Right lobe of liver (tissue), 6 donors: ENCODE measurements at regions not wholly inside any gene's neighbourhood (a gene's known extent, or its start where the extent isn't known, plus 50 kb on each side); places are given as distances from the start of the nearest gene placed in this dataset.

ENCODE experiments used
- ATAC-seq, 4 donors: fragments of 200-7000 bp; cut with Tn5 transposase; one replicate each; pipeline ENCODE4 v1.9.1; 2020; ENCODE audit warnings: mild to moderate bottlenecking in 4 of 4, moderate library complexity in 4 of 4
- DNase-seq, 3 donors: peaks; one replicate each; pipeline ENCODE4 v3.0.0-alpha.2; 2020
- H3K27ac ChIP-seq, 3 donors: fragments of 200-600 bp; one replicate each; pipeline ENCODE4 v1.8.0; 2022
- H3K27me3 ChIP-seq, 2 donors: fragments of 200-600 bp; one replicate each; pipeline ENCODE4 v1.8.0; 2022
- H3K36me3 ChIP-seq, 4 donors: fragments of 200-600 bp; sonication (generic) in 1 of 4; one replicate each; pipeline versions ENCODE4 v1.5.1 to v1.8.0; 2017 to 2022; ENCODE audit warnings: control low read depth in 1 of 4
- H3K4me1 ChIP-seq, 4 donors: fragments of 200-600 bp; sonication (generic) in 1 of 4; one replicate each; pipeline versions ENCODE4 v1.5.1 to v1.8.0; 2017 to 2022; ENCODE audit warnings: control low read depth in 1 of 4
- H3K4me3 ChIP-seq, 3 donors: fragments of 200-600 bp; one replicate each; pipeline ENCODE4 v1.8.0; 2022
- H3K9me3 ChIP-seq, 4 donors: fragments of 200-600 bp; sonication (generic) in 1 of 4; one replicate each; pipeline versions ENCODE4 v1.5.1 to v1.8.0; 2017 to 2022; ENCODE audit warnings: control low read depth in 1 of 4
- POLR2A ChIP-seq: fragments of 450-650 bp; IDR thresholded peaks from one replicate; pipeline ENCODE4 v1.6.1; 2017; ENCODE audit warnings: antibody characterized with exemption, mild to moderate bottlenecking
- WGBS: methylation state at CpG from one replicate; pipeline ENCODE4 v1.1.6; 2018; ENCODE audit warnings: low coverage, low lambda C conversion rate; ENCODE audit not compliant: insufficient coverage; ENCODE audit errors: missing lambda C conversion rate; 5-methylcytosine and 5-hydroxymethylcytosine counted together
- intact Hi-C, 2 donors: fragments of 100-400 bp; cut with DNase I; formaldehyde crosslinking; loops; one replicate each; pipeline versions ENCODE4 v1.11.2 to v1.14.1; 2022
- TF ChIP-seq, protein P1 (sequence below), 4 donors: fragments of 200-600 bp in 3 of 4; fragments of 450-650 bp in 1 of 4; IDR thresholded peaks; one replicate each; pipeline versions ENCODE4 v1.5.1 to v1.8.0; 2016 to 2022; ENCODE audit warnings: antibody characterized with exemption in 4 of 4, mild to moderate bottlenecking in 2 of 4
- donor health status: DM: no; HTN: yes; CAD: no.
- donor health status: DM: no; HTN: no; CAD: no.
- donor health status: DM: no; HTN: no; CAD: no.
- donor health status: DM: no; HTN: yes; CAD: no.
- donor health status: DM: no; HTN: yes; CAD: no.

DNA sequence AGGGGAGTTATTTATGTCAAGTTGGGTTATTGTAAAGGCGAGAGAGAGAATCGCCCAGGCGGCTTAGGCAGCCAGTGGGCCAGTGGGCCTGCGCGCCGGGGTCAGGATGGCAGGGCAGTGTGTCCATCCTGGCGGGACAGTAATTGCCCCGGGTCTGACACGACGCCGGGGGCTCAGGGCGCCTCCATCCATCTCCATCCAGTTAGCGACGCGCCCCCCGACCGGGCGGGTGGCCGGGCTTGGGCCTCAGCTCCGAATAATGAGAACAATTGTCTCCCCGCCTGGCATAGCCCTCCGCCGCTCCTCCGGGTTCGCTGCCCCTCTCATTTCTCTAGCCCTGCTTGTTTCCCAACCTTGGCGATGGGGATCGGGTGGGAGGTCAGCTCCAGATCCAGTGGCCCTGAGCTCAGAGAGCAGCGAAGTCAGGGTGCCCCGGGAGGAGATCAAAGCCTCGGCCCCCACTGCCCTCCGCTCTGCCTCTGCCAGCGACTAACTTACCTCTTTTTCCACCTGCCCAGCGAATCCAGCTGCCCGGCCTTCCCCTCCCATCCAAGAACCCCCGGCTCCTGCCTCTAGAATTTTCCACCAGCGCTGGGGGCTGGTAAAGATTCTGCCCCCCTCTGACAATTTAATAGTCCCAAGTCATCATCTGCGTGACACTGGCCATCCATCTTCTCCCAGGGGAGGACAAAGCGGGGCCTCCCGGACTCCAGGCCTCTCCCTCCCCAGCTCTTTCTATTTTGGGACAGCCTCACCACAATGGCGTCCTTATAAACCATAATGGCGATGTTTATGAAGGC, 56.9 kb upstream of the TMEM33 start:
- no peaks in the 10 kb centered on the region for H3K27me3 ChIP-seq
- no peak overlapping the region for H3K27ac ChIP-seq
- no peaks in the 10 kb centered on the region for H3K9me3 ChIP-seq
- WGBS: 49% methylated on average over 18 of the region's 41 CpGs
- H3K36me3 ChIP-seq: no peaks in the 10 kb centered on the region
- no peak for ATAC-seq
- no peak overlapping the region for H3K4me3 ChIP-seq
- TF ChIP-seq POLR2A: no peak
- TF ChIP-seq, protein P1, sequence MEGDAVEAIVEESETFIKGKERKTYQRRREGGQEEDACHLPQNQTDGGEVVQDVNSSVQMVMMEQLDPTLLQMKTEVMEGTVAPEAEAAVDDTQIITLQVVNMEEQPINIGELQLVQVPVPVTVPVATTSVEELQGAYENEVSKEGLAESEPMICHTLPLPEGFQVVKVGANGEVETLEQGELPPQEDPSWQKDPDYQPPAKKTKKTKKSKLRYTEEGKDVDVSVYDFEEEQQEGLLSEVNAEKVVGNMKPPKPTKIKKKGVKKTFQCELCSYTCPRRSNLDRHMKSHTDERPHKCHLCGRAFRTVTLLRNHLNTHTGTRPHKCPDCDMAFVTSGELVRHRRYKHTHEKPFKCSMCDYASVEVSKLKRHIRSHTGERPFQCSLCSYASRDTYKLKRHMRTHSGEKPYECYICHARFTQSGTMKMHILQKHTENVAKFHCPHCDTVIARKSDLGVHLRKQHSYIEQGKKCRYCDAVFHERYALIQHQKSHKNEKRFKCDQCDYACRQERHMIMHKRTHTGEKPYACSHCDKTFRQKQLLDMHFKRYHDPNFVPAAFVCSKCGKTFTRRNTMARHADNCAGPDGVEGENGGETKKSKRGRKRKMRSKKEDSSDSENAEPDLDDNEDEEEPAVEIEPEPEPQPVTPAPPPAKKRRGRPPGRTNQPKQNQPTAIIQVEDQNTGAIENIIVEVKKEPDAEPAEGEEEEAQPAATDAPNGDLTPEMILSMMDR (IDR thresholded peaks at IDR 0.05): no peak
- DNase-seq: no peak
- intact Hi-C loops: no loop called here
- peaks cover 0 to 35% (median 7%) of the 10 kb centered on the region in 4 donors for H3K4me1 ChIP-seq

DNA sequence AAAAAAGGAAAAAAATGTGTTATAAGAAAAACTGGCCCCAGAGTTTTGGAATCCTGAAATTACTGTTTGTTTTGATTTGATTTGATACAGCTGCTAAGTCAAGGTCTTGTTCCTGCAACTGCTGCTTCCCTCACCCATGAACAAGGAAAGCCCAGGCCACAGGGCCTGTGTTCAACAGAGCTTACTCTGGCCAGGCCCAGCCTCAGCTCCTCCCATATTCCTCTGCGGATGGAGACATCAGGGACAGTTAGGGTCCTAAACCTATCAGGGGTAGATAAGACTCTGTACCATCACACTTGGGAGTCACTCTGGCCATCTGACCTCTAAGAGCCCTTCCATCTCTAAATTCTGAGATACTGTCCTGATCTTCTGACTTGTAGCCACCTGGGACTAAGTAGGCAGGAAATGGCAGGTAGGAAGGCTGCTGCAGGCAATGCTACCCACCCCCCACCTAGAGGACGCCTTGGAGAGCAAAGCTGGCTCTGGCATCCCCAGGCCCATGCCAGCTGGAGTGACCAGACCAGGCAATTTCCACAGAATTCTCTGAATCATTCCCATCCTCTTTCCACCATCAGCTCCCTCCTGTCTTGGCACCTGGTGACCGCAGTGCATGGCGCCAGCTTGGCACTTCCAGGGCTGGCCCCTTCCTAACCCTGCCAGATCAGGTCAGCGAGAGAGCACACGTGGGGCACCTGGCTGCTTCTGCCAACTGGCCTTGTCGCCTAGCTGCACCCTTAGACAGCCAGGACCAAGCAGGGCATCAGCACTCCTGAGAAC, 58.0 kb upstream of the TMEM33 start:
- WGBS: 40% methylated on average over 3 of the region's 7 CpGs
- Histone ChIP-seq H3K27ac (no peak overlapping the region), H3K9me3 (no peaks in the 10 kb centered on the region), H3K4me1 (peaks cover 0 to 31% (median 6%) of the 10 kb centered on the region in 4 donors), H3K36me3 (no peaks in the 10 kb centered on the region), H3K27me3 (no peaks in the 10 kb centered on the region), H3K4me3 (no peak overlapping the region)
- TF ChIP-seq, protein P1 (IDR thresholded peaks at IDR 0.05): no peak
- ATAC-seq (peak; percentile 53 to 86 (median 72)), DNase-seq (peak in 1 of 3 donors; percentile 84)
- intact Hi-C loops: no loop called here

DNA sequence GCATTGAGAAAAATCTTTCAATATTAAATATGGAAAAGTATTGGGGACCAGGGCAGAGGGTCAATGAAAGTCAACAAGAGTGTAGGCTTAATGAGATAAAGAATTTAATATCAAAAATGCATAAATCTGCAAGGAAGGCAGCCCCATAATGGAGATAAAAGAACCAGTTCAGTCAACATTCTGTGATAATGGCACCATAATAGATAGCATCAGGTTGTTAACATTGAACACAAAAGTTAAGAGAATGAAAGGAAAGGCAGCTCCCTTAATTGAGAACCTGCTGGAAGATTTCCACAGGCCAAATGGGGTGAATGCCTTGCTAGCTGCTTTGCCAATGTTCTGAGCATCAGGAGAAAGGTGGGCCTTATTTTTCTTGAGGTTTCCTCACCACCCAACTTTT, 60.4 kb upstream of the TMEM33 start:
- no peaks in the 10 kb centered on the region for H3K9me3 ChIP-seq
- H3K4me1 ChIP-seq: peaks cover 0 to 8% (median 0%) of the 10 kb centered on the region in 4 donors
- DNase-seq (no peak), ATAC-seq (no peak)
- no peaks in the 10 kb centered on the region for H3K27me3 ChIP-seq
- intact Hi-C loops: no loop called here
- no peak for TF ChIP-seq POLR2A
- TF ChIP-seq, protein P1 (IDR thresholded peaks at IDR 0.05): no peak
- H3K27ac ChIP-seq: no peak overlapping the region
- H3K4me3 ChIP-seq: no peak overlapping the region
- H3K36me3 ChIP-seq: no peaks in the 10 kb centered on the region

DNA sequence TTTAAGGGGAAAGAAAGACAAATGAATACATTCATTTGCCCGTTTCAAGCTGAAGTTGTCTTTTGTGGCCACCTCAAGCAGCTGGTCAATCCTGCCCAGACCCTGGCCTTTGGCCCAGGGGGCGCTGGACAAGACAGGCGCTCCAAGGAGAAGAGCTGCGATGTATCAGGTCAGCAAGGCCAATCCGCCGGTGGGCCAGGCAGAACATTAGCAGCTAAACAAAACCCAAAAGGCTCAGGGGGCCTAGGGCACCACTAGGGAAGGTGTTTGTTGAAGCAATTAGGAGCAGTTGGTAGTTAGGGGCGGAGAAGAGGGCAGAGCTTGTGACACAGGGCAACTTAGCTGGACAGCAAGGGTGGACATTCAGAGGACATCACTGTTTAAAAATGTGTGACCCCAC, 60.8 kb upstream of the TMEM33 start:
- no peaks in the 10 kb centered on the region for H3K27me3 ChIP-seq
- intact Hi-C loops: no loop called here
- ATAC-seq (no peak), DNase-seq (no peak)
- no peaks in the 10 kb centered on the region for H3K9me3 ChIP-seq
- no peak overlapping the region for H3K27ac ChIP-seq
- WGBS: 83% methylated on average over 7 of the region's 7 CpGs
- TF ChIP-seq POLR2A: no peak
- TF ChIP-seq, protein P1 (IDR thresholded peaks at IDR 0.05): no peak
- peaks cover 0 to 7% (median 0%) of the 10 kb centered on the region in 4 donors for H3K4me1 ChIP-seq
- no peaks in the 10 kb centered on the region for H3K36me3 ChIP-seq
- H3K4me3 ChIP-seq: no peak overlapping the region
